ENCODE measurements at regions not wholly inside any gene's neighbourhood (a gene's known extent, or its start where the extent isn't known, plus 50 kb on each side); places are given as distances from the start of the nearest gene placed in this dataset.

GRCh38 chr4:178448372-178449035 lies 1006.3 kb upstream of the AGA start:
- no peak for DNase-seq

- DNase-seq: no peak
Observed at GRCh38 chr4:178450614-178451013, 1008.4 kb upstream of the AGA start.

GRCh38 chr4:178453057-178453456 lies 1010.8 kb upstream of the AGA start:
- DNase-seq: no peak

DNA sequence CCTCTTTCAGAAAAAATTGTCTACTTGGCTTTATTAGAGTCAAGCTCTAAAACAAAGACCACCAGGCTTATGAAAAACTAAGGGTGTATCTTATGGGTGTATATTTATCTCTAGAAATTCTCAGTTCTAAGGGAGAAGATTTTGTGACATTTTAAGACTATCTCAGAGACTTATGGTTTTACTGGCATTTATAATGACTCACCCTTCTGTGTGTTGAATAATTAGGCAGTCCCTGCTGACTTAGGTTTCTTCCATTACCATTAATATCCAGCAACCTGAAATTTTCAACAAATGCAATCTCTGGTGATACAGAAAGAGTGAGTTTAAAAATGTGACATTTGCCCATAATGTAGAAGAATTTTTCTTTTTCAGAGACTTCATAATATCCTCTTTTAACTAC lies 1015.0 kb upstream of the AGA start:
- DNase-seq: no peak

- no peak for DNase-seq
Observed at GRCh38 chr4:178462710-178463109, 1020.5 kb upstream of the AGA start.

GRCh38 chr4:178463747-178464146 lies 1021.5 kb upstream of the AGA start:
- no peak for DNase-seq

DNA sequence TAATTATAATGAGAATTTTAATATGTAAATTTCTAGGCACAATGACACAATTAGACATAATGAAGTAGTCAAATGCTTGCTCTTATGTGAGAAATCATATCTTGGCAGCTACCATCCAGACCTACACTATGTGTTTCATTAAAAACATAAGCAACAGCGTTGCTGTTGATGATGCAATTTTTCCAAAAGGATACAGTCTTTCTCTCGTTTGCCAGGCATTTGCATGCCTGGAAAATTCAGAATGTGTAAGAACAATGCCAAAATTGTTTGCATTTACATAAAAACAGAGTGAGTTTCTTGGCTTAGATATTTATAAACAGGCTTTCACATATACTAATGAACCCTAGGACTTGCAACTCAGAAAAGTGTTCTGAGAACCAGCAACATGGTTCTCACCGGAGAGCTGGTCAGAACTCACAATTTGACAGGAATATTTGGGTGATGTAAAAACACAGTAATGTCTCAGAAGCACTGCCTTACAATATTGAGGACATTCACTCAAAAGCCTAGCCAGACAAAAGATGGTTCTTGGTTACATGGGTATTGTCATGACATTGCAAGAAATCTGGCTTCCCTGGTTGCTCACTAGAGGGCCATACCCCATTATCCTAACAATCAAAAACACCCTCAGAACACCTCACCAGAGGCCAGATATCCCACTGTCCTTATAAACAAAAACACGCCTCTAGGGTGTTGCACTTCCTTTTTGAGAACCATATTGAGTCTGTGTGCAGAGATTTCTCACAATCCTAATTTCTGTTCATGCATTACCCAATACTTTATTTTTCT lies 1029.0 kb upstream of the AGA start:
- no peak for DNase-seq

DNA sequence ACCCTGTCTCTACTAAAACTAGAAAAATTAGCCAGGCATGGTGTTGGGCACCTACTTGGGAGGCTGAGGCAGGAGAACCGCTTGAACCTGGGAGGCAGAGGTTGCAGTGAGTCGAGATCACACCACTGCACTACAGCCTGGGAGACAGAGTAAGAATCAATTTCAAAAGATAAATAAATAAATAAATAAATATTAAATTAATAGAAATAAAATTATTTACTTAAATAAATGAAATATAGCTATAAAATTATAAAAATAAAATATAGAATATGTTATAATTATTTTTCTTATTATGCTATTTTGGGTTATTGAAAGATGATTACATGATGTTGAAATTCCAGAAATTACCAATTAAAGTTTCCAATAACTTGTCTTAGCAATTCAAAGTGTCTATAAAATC lies 1029.8 kb upstream of the AGA start:
- no peak for DNase-seq

DNA sequence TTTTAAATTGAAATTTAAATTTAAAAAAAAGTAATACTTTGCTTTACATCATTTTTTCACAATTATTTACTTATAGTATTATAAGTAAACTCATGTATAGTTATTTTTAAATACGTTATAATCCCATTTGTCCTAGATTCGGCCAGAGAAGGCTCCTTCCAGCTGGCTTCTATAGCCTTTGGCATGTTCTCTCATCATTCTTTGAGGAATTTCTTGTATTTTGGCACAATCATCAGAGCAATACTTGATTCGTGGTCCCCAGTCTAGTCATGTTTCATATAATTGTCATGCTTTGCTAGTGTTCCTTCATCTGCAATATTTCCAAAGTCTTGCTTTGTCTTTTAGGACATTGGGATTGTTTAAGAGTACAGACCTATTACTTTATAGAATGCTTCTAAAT lies 1037.9 kb upstream of the AGA start:
- DNase-seq: no peak

GRCh38 chr4:178480881-178481280 lies 1038.6 kb upstream of the AGA start:
- DNase-seq: no peak

DNA sequence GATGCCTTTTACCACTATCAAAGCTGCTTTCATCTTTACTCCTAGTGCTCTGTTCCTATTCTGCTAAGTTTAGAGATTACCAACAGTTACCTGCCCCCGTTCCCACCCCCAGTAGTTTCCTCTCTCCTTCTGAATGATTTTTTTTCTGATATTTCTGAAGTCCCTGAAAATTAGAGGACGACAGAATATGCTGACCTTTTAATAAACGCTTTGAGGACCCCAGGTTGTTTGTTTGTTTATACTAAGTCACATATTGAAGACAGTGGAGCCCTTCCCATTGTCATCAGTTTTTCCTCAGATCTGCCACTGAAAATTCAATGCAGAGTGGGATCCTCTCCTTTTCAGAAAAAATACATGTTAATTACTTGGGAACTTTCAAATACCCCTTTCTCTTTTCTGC lies 1039.3 kb upstream of the AGA start:
- DNase-seq: no peak

- DNase-seq: no peak
Observed at GRCh38 chr4:178523038-178523437, 1080.8 kb upstream of the AGA start.

DNA sequence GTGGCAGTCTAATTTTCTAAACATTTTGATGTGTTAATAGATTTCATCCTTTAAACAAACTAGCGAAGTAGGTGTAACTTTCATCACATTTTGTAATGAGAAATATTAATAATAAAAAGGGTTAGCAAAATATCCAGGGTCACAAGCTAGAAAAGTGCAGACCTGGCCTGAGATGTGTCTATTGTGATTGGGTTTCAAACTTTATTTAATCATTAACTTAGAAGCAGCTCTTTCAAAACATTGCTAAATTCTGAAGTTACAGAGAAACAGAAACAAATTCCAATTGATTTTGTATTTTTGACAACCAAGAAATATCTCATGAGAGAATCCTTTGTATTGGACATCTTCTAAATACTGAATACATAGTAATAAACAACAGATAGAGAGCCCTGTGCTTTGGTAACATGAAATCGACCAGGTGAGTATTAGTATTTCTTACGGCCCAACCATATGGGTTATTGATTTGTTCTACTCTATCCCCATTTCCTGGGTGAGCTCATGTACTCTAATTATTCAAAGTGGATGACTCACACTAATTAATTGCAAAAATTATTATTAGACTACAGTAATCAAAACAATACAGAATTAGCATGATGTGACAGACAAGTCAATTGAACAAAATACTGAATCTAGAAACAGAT lies 1093.8 kb upstream of the AGA start:
- no peak for DNase-seq

DNA sequence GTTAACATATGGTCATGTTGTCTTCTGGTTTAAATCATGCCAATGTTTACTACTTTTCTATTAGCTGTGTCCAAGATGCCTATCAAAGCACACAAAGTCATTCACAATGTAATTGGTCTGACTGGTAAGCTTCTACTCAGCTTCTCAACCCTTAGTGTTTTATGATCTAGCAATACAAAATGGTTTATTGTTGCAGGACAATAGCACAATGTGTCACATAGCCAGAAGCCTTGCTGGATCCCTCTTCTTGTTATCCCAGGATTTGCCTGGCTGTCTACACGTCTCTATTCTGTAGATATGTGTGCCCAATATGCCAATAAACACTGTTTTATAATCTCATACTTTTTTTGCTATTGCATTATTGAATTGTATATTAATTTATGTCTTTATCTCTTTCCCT lies 1111.0 kb upstream of the AGA start:
- DNase-seq: no peak

- no peak for DNase-seq
Observed at GRCh38 chr4:178554352-178554751, 1112.1 kb upstream of the AGA start.

- no peak for DNase-seq
Observed at GRCh38 chr4:178556796-178557195, 1114.6 kb upstream of the AGA start.

GRCh38 chr4:178577933-178578332 lies 1135.7 kb upstream of the AGA start:
- no peak for DNase-seq

DNA sequence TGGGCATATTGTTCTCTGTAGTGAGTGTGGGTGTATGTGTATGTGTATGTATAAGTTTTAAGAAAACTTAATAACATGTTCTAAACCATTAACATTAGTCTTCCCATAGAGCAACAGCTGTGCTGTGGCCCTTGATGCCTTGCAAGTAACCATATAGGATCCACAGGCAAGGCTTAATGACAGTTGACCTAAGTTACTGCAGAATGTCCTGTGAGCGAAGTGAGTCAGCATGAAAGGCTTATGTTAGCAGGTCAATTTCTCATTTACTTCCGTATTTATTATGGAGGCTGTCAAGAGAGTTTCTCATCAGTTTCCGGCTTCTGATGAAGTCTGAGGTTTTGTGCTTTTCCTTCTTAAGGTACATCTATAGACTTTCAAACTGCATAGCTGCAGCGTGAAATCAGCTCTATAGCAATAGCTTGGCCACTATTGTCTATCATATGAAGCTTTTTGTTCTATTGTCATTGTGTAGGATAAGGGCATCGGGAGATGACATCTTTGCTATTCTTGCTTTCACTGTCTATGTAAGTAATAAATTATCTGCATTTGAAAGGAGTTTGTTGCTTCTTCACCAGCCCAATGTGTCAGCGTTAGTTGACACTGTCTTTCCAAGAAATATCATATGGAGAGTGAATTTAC lies 1153.4 kb upstream of the AGA start:
- DNase-seq: no peak

DNA sequence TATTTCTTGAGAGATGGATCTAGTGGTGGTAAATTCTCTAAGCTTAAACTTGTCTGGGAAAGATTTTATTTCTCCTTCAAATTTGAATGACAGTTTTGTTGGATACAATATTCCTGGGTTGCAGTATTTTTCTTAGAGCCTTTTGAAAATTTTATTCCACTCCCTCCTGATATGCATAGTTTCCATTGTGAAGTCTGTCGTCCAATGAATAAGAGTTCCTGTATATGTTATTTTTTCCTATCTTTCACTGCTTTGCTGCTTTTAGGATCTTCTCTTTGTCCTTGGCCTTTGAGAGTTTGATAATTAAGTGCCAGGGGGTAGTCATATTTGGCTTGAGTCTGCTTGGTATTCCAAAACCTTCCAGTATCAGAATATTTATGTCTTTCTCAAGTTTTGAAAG lies 1156.4 kb upstream of the AGA start:
- DNase-seq: no peak

GRCh38 chr4:178599521-178599920 lies 1157.3 kb upstream of the AGA start:
- DNase-seq: no peak

DNA sequence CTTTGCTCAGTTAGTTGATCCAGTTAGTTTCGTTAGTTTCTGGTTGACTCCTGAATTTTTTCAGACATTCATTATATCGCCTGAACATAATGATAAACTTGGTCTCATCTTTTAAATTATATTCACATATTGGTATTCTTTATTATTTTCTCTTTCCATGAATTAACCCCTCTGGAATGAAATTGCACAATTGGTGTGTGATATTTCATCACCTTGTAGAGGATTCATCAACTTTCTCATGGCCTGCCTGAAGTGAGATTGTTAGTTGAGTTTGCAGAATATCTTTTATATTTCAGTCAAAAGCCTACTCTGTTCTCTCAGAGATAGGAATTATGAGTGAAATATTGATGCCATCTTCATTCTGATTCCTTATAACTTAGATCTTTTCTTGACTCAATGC lies 1160.6 kb upstream of the AGA start:
- DNase-seq: no peak

- DNase-seq: no peak
Observed at GRCh38 chr4:178611062-178611461, 1168.8 kb upstream of the AGA start.

DNA sequence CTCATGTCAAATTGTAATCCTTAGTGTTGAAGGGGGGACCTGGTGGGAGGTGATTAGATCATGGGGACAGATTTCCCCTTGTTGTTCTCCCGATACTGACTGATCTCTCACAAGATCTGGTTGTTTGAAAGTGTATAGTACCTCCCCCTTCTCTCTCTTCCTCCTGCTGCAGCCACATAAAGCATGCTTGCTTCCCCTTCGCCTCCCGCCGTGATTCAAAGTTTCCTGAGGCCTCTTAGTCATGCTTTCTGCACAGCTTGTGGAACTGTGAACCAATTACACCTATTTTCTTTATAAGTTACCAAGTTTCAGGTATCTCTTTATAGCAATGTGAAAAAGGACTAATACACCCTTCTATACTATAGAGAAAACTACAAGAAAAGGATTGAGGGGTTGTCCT lies 1170.5 kb upstream of the AGA start:
- no peak for DNase-seq

DNA sequence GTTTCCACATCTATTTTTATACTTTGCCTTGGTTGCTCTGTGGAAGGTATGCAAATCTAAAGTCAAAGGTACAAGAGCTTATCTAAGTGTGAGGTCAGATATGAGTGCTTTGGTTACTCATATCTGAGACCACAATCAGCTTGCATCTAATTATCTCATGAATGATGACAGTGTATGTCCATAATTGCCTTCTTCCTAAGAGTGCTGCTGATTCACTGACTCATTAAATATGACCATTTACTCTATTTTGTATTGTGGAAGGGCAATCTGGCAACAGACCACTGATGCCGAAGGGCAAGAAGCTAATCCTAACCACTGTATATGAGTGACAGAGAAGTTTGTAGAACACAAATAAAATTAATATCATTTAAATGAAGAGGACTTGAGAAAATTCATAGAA lies 1190.2 kb upstream of the AGA start:
- no peak for DNase-seq

Data from left hindlimb (tissue), 1 donor.